Activated CD4-positive, alpha-beta memory T cell treated with anti-CD3 and anti-CD28 coated beads, Interleukin-2, amount 10 ng/mL, durations not matched to agents 7 days and 5 days (primary cell): ENCODE measurements at regions not wholly inside any gene's neighbourhood (a gene's known extent, or its start where the extent isn't known, plus 50 kb on each side); places are given as distances from the start of the nearest gene placed in this dataset.

Experiments
- CTCF ChIA-PET: fragments of 350-600 bp; sonication (Branson Sonifier 250); formaldehyde crosslinking; loops from one replicate; lab custom pipeline; 2021; ENCODE audit warnings: antibody characterized with exemption, inconsistent platforms; lab: Charles Lee
- POLR2A ChIA-PET: fragments of 350-600 bp; sonication (Branson Sonifier 250); formaldehyde crosslinking; loops from one replicate; lab custom pipeline; 2021; ENCODE audit warnings: antibody characterized with exemption; lab: Charles Lee
- DNase-seq: peaks from one replicate; pipeline ENCODE4 v3.0.0-alpha.2; 2020
- H3K27ac Mint-ChIP-seq: one replicate; pipeline ENCODE4 v1.8.0; 2021; ENCODE audit warnings: mild to moderate bottlenecking, mixed read lengths
- H3K27me3 Mint-ChIP-seq: one replicate; pipeline ENCODE4 v1.8.0; 2021; ENCODE audit warnings: mixed read lengths
- H3K36me3 Mint-ChIP-seq: one replicate; pipeline ENCODE4 v1.8.0; 2021; ENCODE audit warnings: low read depth, mixed read lengths
- H3K4me1 Mint-ChIP-seq: one replicate; pipeline ENCODE4 v1.8.0; 2021; ENCODE audit warnings: mixed read lengths
- H3K4me3 Mint-ChIP-seq: one replicate; pipeline ENCODE4 v1.8.0; 2021; ENCODE audit warnings: mild to moderate bottlenecking, mixed read lengths
- H3K9me3 Mint-ChIP-seq: one replicate; pipeline ENCODE4 v1.8.0; 2021; ENCODE audit warnings: mixed read lengths

GRCh38 chr12:75890660-75891059 lies 140.9 kb downstream of the PHLDA1 start:
- Mint-ChIP-seq H3K36me3 (no peaks in the 10 kb centered on the region), H3K9me3 (no peaks in the 10 kb centered on the region), H3K4me3 (no peak overlapping the region), H3K4me1 (no peaks in the 10 kb centered on the region), H3K27ac (no peak overlapping the region), H3K27me3 (peaks cover 18% of the 10 kb centered on the region)
- ChIA-PET POLR2A (no interaction called here), CTCF (no interaction called here)
- no peak for DNase-seq

GRCh38 chr12:75890141-75890540 lies 141.4 kb downstream of the PHLDA1 start:
- no peaks in the 10 kb centered on the region for H3K36me3 Mint-ChIP-seq
- H3K27ac Mint-ChIP-seq, result no peak overlapping the region
- ChIA-PET POLR2A (no interaction called here), CTCF (interaction anchor here (0.6 kb wide), 1 partner anchor 570 kb away, joined by 3 read pairs; no protein-coding TSS in a partner anchor)
- no peaks in the 10 kb centered on the region for H3K9me3 Mint-ChIP-seq
- no peaks in the 10 kb centered on the region for H3K4me1 Mint-ChIP-seq
- H3K27me3 Mint-ChIP-seq, result peaks cover 18% of the 10 kb centered on the region
- no peak overlapping the region for H3K4me3 Mint-ChIP-seq
- no peak for DNase-seq

- no peaks in the 10 kb centered on the region for H3K9me3 Mint-ChIP-seq
- H3K27ac Mint-ChIP-seq, result no peak overlapping the region
- DNase-seq, result no peak
- ChIA-PET POLR2A (no interaction called here), CTCF (no interaction called here)
- H3K4me1 Mint-ChIP-seq, result no peaks in the 10 kb centered on the region
- no peak overlapping the region for H3K4me3 Mint-ChIP-seq
- H3K27me3 Mint-ChIP-seq, result peaks cover 26% of the 10 kb centered on the region
- H3K36me3 Mint-ChIP-seq, result no peaks in the 10 kb centered on the region
These were observed 142.5 kb downstream of the PHLDA1 start for GRCh38 chr12:75888874-75889613.

GRCh38 chr12:75888399-75888798 lies 143.2 kb downstream of the PHLDA1 start:
- CTCF ChIA-PET, result no interaction called here
- no peaks in the 10 kb centered on the region for H3K9me3 Mint-ChIP-seq
- no peak for DNase-seq
- peaks cover 32% of the 10 kb centered on the region for H3K27me3 Mint-ChIP-seq
- no peaks in the 10 kb centered on the region for H3K4me1 Mint-ChIP-seq
- POLR2A ChIA-PET, result no interaction called here
- H3K36me3 Mint-ChIP-seq, result no peaks in the 10 kb centered on the region
- H3K27ac Mint-ChIP-seq, result no peak overlapping the region
- H3K4me3 Mint-ChIP-seq, result no peak overlapping the region

- ChIA-PET POLR2A (no interaction called here), CTCF (no interaction called here)
- Mint-ChIP-seq H3K36me3 (no peaks in the 10 kb centered on the region), H3K4me1 (no peaks in the 10 kb centered on the region), H3K27ac (no peak overlapping the region), H3K27me3 (peaks cover 35% of the 10 kb centered on the region), H3K9me3 (no peaks in the 10 kb centered on the region), H3K4me3 (no peak overlapping the region)
- DNase-seq, result no peak
These were observed 143.6 kb downstream of the PHLDA1 start for GRCh38 chr12:75887979-75888378.

DNA sequence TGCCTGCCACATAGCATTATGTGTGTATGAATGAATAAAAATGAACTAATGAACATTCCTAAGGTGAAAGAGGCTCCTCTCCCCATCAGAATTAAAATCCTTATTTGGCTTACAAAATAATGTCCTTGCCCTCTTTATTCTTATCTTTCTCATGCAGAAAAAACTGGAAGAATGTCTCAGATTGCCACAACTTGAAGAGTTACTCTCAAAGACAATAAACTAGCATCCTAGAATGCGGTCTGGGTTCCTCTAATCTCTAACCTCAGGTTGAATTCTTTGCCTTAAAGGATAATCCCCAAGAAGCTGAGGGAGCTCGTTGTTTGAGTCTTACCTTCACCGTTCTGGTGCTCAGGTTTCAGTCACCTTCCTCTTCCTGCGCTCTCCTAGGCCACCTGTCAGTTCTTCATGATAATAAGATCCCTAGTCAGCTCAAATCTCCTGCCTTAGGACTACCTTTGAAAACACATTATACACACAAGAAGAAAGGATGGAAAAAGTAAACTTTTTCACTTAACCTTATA lies 147.1 kb downstream of the PHLDA1 start:
- POLR2A ChIA-PET, result no interaction called here
- no peaks in the 10 kb centered on the region for H3K36me3 Mint-ChIP-seq
- H3K27ac Mint-ChIP-seq, result no peak overlapping the region
- no peak for DNase-seq
- peaks cover 30% of the 10 kb centered on the region for H3K27me3 Mint-ChIP-seq
- H3K9me3 Mint-ChIP-seq, result no peaks in the 10 kb centered on the region
- CTCF ChIA-PET, result no interaction called here
- no peaks in the 10 kb centered on the region for H3K4me1 Mint-ChIP-seq
- no peak overlapping the region for H3K4me3 Mint-ChIP-seq

DNA sequence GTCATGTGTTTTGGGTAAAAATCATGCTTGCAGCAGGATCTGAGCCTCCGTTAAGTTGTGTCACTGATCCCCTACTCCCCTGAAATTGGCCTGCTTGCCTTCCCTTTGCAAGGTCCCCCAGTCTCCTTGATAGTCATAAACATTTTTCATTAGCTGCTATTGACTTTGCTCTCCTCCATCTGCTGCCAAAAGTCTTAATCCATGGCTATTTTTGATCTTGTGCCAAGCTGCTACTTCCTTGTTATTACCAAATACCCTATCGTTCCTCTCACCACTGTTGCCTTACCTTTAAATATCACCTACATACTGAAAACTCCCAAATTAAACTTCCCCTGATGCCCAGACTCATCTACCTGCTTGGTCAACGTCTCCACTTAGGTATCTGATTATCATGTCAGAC lies 148.3 kb downstream of the PHLDA1 start:
- no peak overlapping the region for H3K27ac Mint-ChIP-seq
- CTCF ChIA-PET, result no interaction called here
- no peaks in the 10 kb centered on the region for H3K4me1 Mint-ChIP-seq
- DNase-seq, result no peak
- POLR2A ChIA-PET, result no interaction called here
- H3K36me3 Mint-ChIP-seq, result no peaks in the 10 kb centered on the region
- no peak overlapping the region for H3K4me3 Mint-ChIP-seq
- H3K9me3 Mint-ChIP-seq, result no peaks in the 10 kb centered on the region
- peaks cover 34% of the 10 kb centered on the region for H3K27me3 Mint-ChIP-seq

DNA sequence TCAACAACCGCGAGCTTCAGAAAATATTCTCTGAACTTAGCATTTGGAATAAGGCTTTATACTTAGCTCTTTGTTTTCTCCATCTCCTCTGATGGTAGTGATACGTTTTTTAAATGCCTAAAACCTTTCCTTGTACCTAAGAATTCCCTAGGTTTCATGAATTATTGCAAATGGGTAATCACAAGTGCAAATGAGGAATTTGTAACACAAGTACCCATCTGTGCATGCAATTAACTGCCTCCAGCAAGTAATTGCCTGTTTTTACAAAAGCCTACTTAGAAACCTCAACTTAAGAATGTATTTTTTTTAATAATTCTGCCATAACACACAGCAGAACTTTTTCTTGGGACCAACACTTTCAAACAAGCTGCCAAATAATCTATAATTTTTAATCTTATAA lies 149.2 kb downstream of the PHLDA1 start:
- CTCF ChIA-PET, result no interaction called here
- Mint-ChIP-seq H3K27me3 (peaks cover 34% of the 10 kb centered on the region), H3K4me1 (no peaks in the 10 kb centered on the region), H3K36me3 (no peaks in the 10 kb centered on the region), H3K27ac (no peak overlapping the region), H3K4me3 (no peak overlapping the region), H3K9me3 (no peaks in the 10 kb centered on the region)
- DNase-seq, result no peak
- POLR2A ChIA-PET, result no interaction called here

DNA sequence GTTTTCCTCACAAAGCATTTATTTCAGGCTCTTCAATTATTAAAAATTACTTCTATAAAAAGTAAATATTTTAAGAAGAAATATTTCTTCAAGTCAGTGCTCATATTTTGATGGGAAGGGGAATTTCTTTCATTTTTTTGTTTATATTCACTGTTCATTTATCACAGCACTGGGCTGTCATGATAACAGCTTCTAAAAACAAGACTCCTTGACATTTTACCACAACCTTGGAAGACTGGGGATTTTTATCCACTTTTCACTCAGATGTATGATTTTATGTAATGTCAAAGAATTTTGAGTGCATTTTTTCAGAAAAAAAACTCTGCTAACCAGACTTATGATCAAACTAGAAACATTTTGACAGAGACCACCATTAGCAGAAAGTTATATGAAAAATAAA lies 149.7 kb downstream of the PHLDA1 start:
- peaks cover 2% of the 10 kb centered on the region for H3K4me1 Mint-ChIP-seq
- DNase-seq, result no peak
- H3K9me3 Mint-ChIP-seq, result no peaks in the 10 kb centered on the region
- POLR2A ChIA-PET, result no interaction called here
- no peak overlapping the region for H3K4me3 Mint-ChIP-seq
- no peak overlapping the region for H3K27ac Mint-ChIP-seq
- no peaks in the 10 kb centered on the region for H3K36me3 Mint-ChIP-seq
- CTCF ChIA-PET, result no interaction called here
- peaks cover 36% of the 10 kb centered on the region for H3K27me3 Mint-ChIP-seq

DNA sequence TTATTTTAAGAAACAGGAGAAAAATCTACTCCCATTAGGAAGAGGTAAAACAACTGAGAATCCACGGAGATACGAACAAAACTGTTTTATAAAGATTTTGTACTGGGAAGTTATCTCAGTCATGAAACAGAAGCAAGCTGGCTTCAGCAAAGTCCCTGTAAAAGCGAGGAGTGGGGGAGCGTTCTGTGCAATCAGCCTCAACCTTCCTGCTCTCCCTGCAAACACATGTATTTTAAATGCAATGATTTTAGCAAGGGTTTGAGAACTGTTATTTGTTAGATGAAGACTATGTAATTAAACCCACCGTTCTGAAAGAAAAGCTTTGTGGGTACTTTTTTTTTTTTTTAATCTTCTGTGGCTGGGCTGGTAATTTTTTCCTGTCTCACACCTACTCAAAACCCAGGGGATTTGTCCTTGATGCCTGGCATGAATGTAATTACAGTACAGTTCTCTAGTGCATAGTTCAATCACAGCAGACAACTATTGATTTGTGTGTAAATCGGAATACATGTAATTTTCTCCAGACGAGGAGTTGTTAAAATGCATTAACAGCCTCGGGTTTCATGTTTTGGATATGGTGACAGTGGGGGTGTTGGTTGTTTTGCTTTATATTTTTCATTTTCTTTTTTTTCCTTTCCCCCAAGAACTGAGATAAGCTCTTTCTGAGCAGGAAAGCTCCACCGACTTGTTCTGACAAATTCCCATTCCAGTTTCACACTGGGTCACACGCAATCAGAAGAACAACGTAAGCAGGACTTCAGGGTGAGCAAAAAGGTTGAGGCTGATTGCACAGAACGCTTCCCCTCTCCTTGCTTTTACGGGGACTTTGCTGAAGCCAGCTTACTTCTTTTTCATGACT lies 153.6 kb downstream of the PHLDA1 start:
- Mint-ChIP-seq H3K36me3 (peaks cover 3% of the 10 kb centered on the region), H3K4me1 (peaks cover 9% of the 10 kb centered on the region), H3K27ac (no peak overlapping the region), H3K9me3 (peaks cover 4% of the 10 kb centered on the region), H3K27me3 (peaks cover 20% of the 10 kb centered on the region), H3K4me3 (no peak overlapping the region)
- ChIA-PET CTCF (no interaction called here), POLR2A (no interaction called here)
- DNase-seq, result no peak

- Mint-ChIP-seq H3K4me3 (no peak overlapping the region), H3K4me1 (peaks cover 9% of the 10 kb centered on the region), H3K27ac (no peak overlapping the region), H3K9me3 (peaks cover 4% of the 10 kb centered on the region), H3K27me3 (peaks cover 25% of the 10 kb centered on the region), H3K36me3 (peaks cover 3% of the 10 kb centered on the region)
- ChIA-PET POLR2A (no interaction called here), CTCF (no interaction called here)
- no peak for DNase-seq
These were observed 154.5 kb downstream of the PHLDA1 start for GRCh38 chr12:75876832-75877762.

DNA sequence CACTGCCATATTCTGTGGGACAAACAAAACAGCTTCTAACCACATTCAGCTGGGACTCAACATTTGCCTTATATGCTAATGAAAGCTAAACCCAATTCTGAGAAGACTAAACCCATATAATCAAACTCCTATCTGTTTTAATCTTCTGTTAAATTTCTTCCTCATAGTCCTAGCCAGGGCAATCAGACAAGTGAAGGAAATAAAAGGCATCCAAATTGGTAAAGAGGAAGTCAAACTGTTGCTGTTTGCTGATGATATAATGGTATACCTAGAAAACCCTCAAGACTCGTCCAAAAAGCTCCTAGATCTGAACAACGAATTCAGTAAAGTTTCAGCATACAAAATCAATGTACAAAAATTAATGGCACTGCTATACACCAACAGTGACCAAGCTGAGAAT lies 157.1 kb downstream of the PHLDA1 start:
- peaks cover 20% of the 10 kb centered on the region for H3K27me3 Mint-ChIP-seq
- ChIA-PET CTCF (no interaction called here), POLR2A (interaction anchor here (0.8 kb wide), 1 partner anchor 10 kb away, joined by 3 read pairs; no protein-coding TSS in a partner anchor)
- H3K36me3 Mint-ChIP-seq, result peaks cover 3% of the 10 kb centered on the region
- DNase-seq, result no peak
- peaks cover 9% of the 10 kb centered on the region for H3K4me1 Mint-ChIP-seq
- no peak overlapping the region for H3K27ac Mint-ChIP-seq
- peaks cover 4% of the 10 kb centered on the region for H3K9me3 Mint-ChIP-seq
- H3K4me3 Mint-ChIP-seq, result no peak overlapping the region

GRCh38 chr12:75872762-75873161 lies 158.8 kb downstream of the PHLDA1 start:
- Mint-ChIP-seq H3K36me3 (peaks cover 3% of the 10 kb centered on the region), H3K27me3 (peaks cover 13% of the 10 kb centered on the region), H3K4me1 (peaks cover 9% of the 10 kb centered on the region), H3K27ac (no peak overlapping the region), H3K9me3 (peaks cover 4% of the 10 kb centered on the region), H3K4me3 (no peak overlapping the region)
- ChIA-PET POLR2A (no interaction called here), CTCF (no interaction called here)
- no peak for DNase-seq
